CD4-positive, CD25-positive, alpha-beta regulatory T cell (primary cell): ENCODE measurements at regions not wholly inside any gene's neighbourhood (a gene's known extent, or its start where the extent isn't known, plus 50 kb on each side); places are given as distances from the start of the nearest gene placed in this dataset.
A peak's percentile ranks its signal among the peaks of the same experiment; 100 is the strongest.

Experiments
- ATAC-seq, 2 donors: fragments of 150-1000 bp; cut with Tn5 transposase; one replicate each; pipeline ENCODE4 v1.10.0; 2021; ENCODE audit warnings: low read depth in 2 of 2, moderate number of reproducible peaks in 2 of 2, moderate library complexity in 1 of 2
- DNase-seq, 3 donors: peaks; one replicate each; pipeline versions ENCODE4 v3.0.0 to v3.0.0-alpha.2; 2012 to 2022; ENCODE audit warnings: mixed read lengths in 1 of 3
- H3K27ac ChIP-seq: one replicate; pipeline ENCODE4 v1.7.0; 2013; ENCODE audit warnings: mild to moderate bottlenecking, low read length; ENCODE audit not compliant: insufficient read depth, poor library complexity, severe bottlenecking
- H3K27me3 ChIP-seq: one replicate; pipeline ENCODE4 v1.7.0; 2013; ENCODE audit warnings: low read length; ENCODE audit not compliant: control insufficient read depth, insufficient read depth
- H3K36me3 ChIP-seq: one replicate; pipeline ENCODE4 v1.7.0; 2013; ENCODE audit warnings: mild to moderate bottlenecking, low read length, moderate library complexity; ENCODE audit not compliant: control insufficient read depth, insufficient read depth
- H3K4me1 ChIP-seq: 2 replicates; pipeline ENCODE4 v1.7.0; 2013; ENCODE audit warnings: mild to moderate bottlenecking, low read length; ENCODE audit not compliant: insufficient read depth, control insufficient read depth, poor library complexity, severe bottlenecking
- H3K4me3 ChIP-seq: one replicate; pipeline ENCODE4 v1.7.0; 2013; ENCODE audit warnings: low read depth, mild to moderate bottlenecking, low read length, moderate library complexity
- H3K9me3 ChIP-seq, 2 experiments: 1 replicate in 1 of 2; 2 replicates in 1 of 2; pipeline ENCODE4 v1.7.0; 2013; ENCODE audit warnings: low read length in 2 of 2, mild to moderate bottlenecking in 1 of 2, moderate library complexity in 1 of 2; ENCODE audit not compliant: control insufficient read depth in 2 of 2
- H3K27ac Mint-ChIP-seq, 3 donors: one replicate each; pipeline ENCODE4 v1.8.0; 2020 to 2022; ENCODE audit warnings: mild to moderate bottlenecking in 3 of 3, mixed read lengths in 3 of 3, moderate library complexity in 2 of 3
- H3K27me3 Mint-ChIP-seq: one replicate; pipeline ENCODE4 v1.8.0; 2022; ENCODE audit warnings: mild to moderate bottlenecking, mixed read lengths
- H3K36me3 Mint-ChIP-seq: one replicate; pipeline ENCODE4 v1.8.0; 2020; ENCODE audit warnings: mixed read lengths
- H3K4me1 Mint-ChIP-seq, 4 donors: one replicate each; pipeline ENCODE4 v1.8.0; 2020 to 2022; ENCODE audit warnings: mixed read lengths in 4 of 4, mild to moderate bottlenecking in 1 of 4
- H3K4me3 Mint-ChIP-seq, 4 donors: one replicate each; pipeline ENCODE4 v1.8.0; 2020 to 2022; ENCODE audit warnings: mild to moderate bottlenecking in 4 of 4, mixed read lengths in 4 of 4, moderate library complexity in 3 of 4
- H3K9me3 Mint-ChIP-seq, 7 donors: one replicate each; pipeline ENCODE4 v1.8.0; 2020 to 2022; ENCODE audit warnings: mixed read lengths in 7 of 7, mild to moderate bottlenecking in 3 of 7, moderate library complexity in 2 of 7

- Mint-ChIP-seq H3K27me3 (no peaks in the 10 kb centered on the region), H3K4me1 (no peaks in the 10 kb centered on the region), H3K27ac (no peak overlapping the region), H3K9me3 (peaks cover 1 to 22% (median 7%) of the 10 kb centered on the region in 7 donors), H3K36me3 (no peaks in the 10 kb centered on the region), H3K4me3 (no peak overlapping the region)
- Histone ChIP-seq H3K36me3 (no peaks in the 10 kb centered on the region), H3K4me1 (no peaks in the 10 kb centered on the region), H3K27ac (no peak overlapping the region), H3K27me3 (no peaks in the 10 kb centered on the region), H3K9me3 (peaks cover 0 to 2% of the 10 kb centered on the region in 2 experiments), H3K4me3 (no peak overlapping the region)
- no peak for ATAC-seq
- no peak for DNase-seq
Measured at GRCh38 chr6:164817662-164818061, 491.7 kb downstream of the C6orf118 start.

- no peak overlapping the region for H3K27ac Mint-ChIP-seq
- peaks cover 0 to 31% (median 10%) of the 10 kb centered on the region in 7 donors for H3K9me3 Mint-ChIP-seq
- no peaks in the 10 kb centered on the region for H3K4me1 Mint-ChIP-seq
- Histone ChIP-seq H3K9me3 (peaks cover 0 to 5% of the 10 kb centered on the region in 2 experiments), H3K4me1 (no peaks in the 10 kb centered on the region), H3K36me3 (no peaks in the 10 kb centered on the region), H3K27ac (no peak overlapping the region), H3K27me3 (no peaks in the 10 kb centered on the region), H3K4me3 (no peak overlapping the region)
- no peak for DNase-seq
- no peak overlapping the region for H3K4me3 Mint-ChIP-seq
- H3K36me3 Mint-ChIP-seq = no peaks in the 10 kb centered on the region
- H3K27me3 Mint-ChIP-seq = no peaks in the 10 kb centered on the region
- ATAC-seq = no peak
Measured at GRCh38 chr6:164812706-164813105, 496.7 kb downstream of the C6orf118 start.

GRCh38 chr6:164807125-164807524, 502.3 kb downstream of the C6orf118 start:
- H3K27me3 Mint-ChIP-seq = no peaks in the 10 kb centered on the region
- peaks cover 0 to 45% (median 12%) of the 10 kb centered on the region in 7 donors for H3K9me3 Mint-ChIP-seq

GRCh38 chr6:164795056-164795815, 514.2 kb downstream of the C6orf118 start:
- Mint-ChIP-seq H3K27me3 (no peaks in the 10 kb centered on the region), H3K36me3 (no peaks in the 10 kb centered on the region), H3K9me3 (peaks cover 0 to 23% (median 3%) of the 10 kb centered on the region in 7 donors), H3K4me1 (no peaks in the 10 kb centered on the region), H3K27ac (no peak overlapping the region), H3K4me3 (no peak overlapping the region)
- no peak overlapping the region for H3K4me3 ChIP-seq
- no peak for DNase-seq
- H3K27me3 ChIP-seq = no peaks in the 10 kb centered on the region
- no peaks in the 10 kb centered on the region for H3K36me3 ChIP-seq
- no peak for ATAC-seq
- H3K9me3 ChIP-seq = peaks cover 2 to 4% of the 10 kb centered on the region in 2 experiments
- H3K27ac ChIP-seq = no peak overlapping the region
- no peaks in the 10 kb centered on the region for H3K4me1 ChIP-seq

More at GRCh38 chr6:164807125-164807524, 502.3 kb downstream of the C6orf118 start:
- no peak overlapping the region for H3K4me3 ChIP-seq
- Mint-ChIP-seq H3K27ac (peak overlapping the region in 1 of 3 donors; percentile 15), H3K4me1 (no peaks in the 10 kb centered on the region), H3K4me3 (no peak overlapping the region), H3K36me3 (no peaks in the 10 kb centered on the region)
- no peak for ATAC-seq
- H3K27me3 ChIP-seq = no peaks in the 10 kb centered on the region
- DNase-seq = no peak
- H3K4me1 ChIP-seq = no peaks in the 10 kb centered on the region
- peaks cover 0 to 15% of the 10 kb centered on the region in 2 experiments for H3K9me3 ChIP-seq
- H3K27ac ChIP-seq = no peak overlapping the region
- H3K36me3 ChIP-seq = no peaks in the 10 kb centered on the region

- no peaks in the 10 kb centered on the region for H3K4me1 Mint-ChIP-seq
- Histone ChIP-seq H3K27ac (no peak overlapping the region), H3K27me3 (no peaks in the 10 kb centered on the region), H3K9me3 (peaks cover 4% of the 10 kb centered on the region in 2 experiments), H3K4me3 (no peak overlapping the region), H3K4me1 (no peaks in the 10 kb centered on the region), H3K36me3 (no peaks in the 10 kb centered on the region)
- DNase-seq = no peak
- H3K27me3 Mint-ChIP-seq = no peaks in the 10 kb centered on the region
- H3K9me3 Mint-ChIP-seq = peaks cover 0 to 33% (median 4%) of the 10 kb centered on the region in 7 donors
- H3K27ac Mint-ChIP-seq = no peak overlapping the region
- no peak for ATAC-seq
- no peaks in the 10 kb centered on the region for H3K36me3 Mint-ChIP-seq
- H3K4me3 Mint-ChIP-seq = no peak overlapping the region
Measured at GRCh38 chr6:164792666-164793065, 516.7 kb downstream of the C6orf118 start.

GRCh38 chr6:164791498-164791897, 517.9 kb downstream of the C6orf118 start:
- Histone ChIP-seq H3K4me1 (no peaks in the 10 kb centered on the region), H3K27me3 (no peaks in the 10 kb centered on the region), H3K36me3 (no peaks in the 10 kb centered on the region), H3K9me3 (peaks cover 2% of the 10 kb centered on the region in 2 experiments), H3K27ac (no peak overlapping the region), H3K4me3 (no peak overlapping the region)
- Mint-ChIP-seq H3K36me3 (no peaks in the 10 kb centered on the region), H3K27me3 (no peaks in the 10 kb centered on the region), H3K27ac (no peak overlapping the region), H3K4me1 (no peaks in the 10 kb centered on the region), H3K4me3 (no peak overlapping the region), H3K9me3 (peaks cover 0 to 29% (median 4%) of the 10 kb centered on the region in 7 donors)
- ATAC-seq = no peak
- DNase-seq = no peak

- no peak overlapping the region for H3K4me3 Mint-ChIP-seq
- peaks cover 3 to 18% (median 7%) of the 10 kb centered on the region in 7 donors for H3K9me3 Mint-ChIP-seq
- ATAC-seq (no peak), DNase-seq (no peak)
- no peaks in the 10 kb centered on the region for H3K36me3 Mint-ChIP-seq
- H3K4me1 Mint-ChIP-seq = no peaks in the 10 kb centered on the region
- Histone ChIP-seq H3K4me1 (no peaks in the 10 kb centered on the region), H3K36me3 (no peaks in the 10 kb centered on the region), H3K27ac (no peak overlapping the region), H3K9me3 (no peaks in the 10 kb centered on the region), H3K27me3 (no peaks in the 10 kb centered on the region), H3K4me3 (no peak overlapping the region)
- no peaks in the 10 kb centered on the region for H3K27me3 Mint-ChIP-seq
- H3K27ac Mint-ChIP-seq = no peak overlapping the region
Measured at GRCh38 chr6:164763788-164764187, 545.6 kb downstream of the C6orf118 start.

- Mint-ChIP-seq H3K27me3 (no peaks in the 10 kb centered on the region), H3K9me3 (peaks cover 9 to 16% (median 10%) of the 10 kb centered on the region in 7 donors), H3K4me1 (no peaks in the 10 kb centered on the region), H3K36me3 (no peaks in the 10 kb centered on the region), H3K27ac (no peak overlapping the region), H3K4me3 (no peak overlapping the region)
- H3K36me3 ChIP-seq = no peaks in the 10 kb centered on the region
- no peak for DNase-seq
- no peak overlapping the region for H3K27ac ChIP-seq
- no peak overlapping the region for H3K4me3 ChIP-seq
- peaks cover 0 to 4% of the 10 kb centered on the region in 2 experiments for H3K9me3 ChIP-seq
- ATAC-seq = no peak
- no peaks in the 10 kb centered on the region for H3K27me3 ChIP-seq
- H3K4me1 ChIP-seq = no peaks in the 10 kb centered on the region
Measured at GRCh38 chr6:164757451-164757850, 552.0 kb downstream of the C6orf118 start.
